HEK293 (cell line): ENCODE measurements at regions not wholly inside any gene's neighbourhood (a gene's known extent, or its start where the extent isn't known, plus 50 kb on each side); places are given as distances from the start of the nearest gene placed in this dataset.
"Not testable (repeated sequence)": the region's sequence is repeated elsewhere in the genome, so short reads cannot be mapped to it uniquely, and the experiment has no call there.

Experiments
- CTCF ChIA-PET: fragments of 350-600 bp; formaldehyde crosslinking; extraction: SDS; loops from one replicate; lab custom pipeline; 2021; ENCODE audit warnings: antibody characterized with exemption; lab: Yijun Ruan, JAX
- POLR2A ChIA-PET: fragments of 300-600 bp; formaldehyde crosslinking; extraction: SDS; loops from one replicate; lab custom pipeline; 2020; ENCODE audit warnings: antibody characterized with exemption, inconsistent platforms; lab: Yijun Ruan, JAX
- H3K27ac ChIP-seq: fragments of 200-500 bp; sonication (Bioruptor generic); 2 replicates; pipeline ENCODE4 v1.5.1; 2014; ENCODE audit warnings: low read depth, low read length, control low read depth, inconsistent platforms; ENCODE audit errors: extremely low read depth
- H3K36me3 ChIP-seq, 2 experiments: fragments of 200-500 bp in 1 of 2; sonication (Bioruptor generic) in 1 of 2; 1 replicate in 1 of 2; 2 replicates in 1 of 2; pipeline ENCODE4 v1.5.1; 2014 to 2017; ENCODE audit warnings: inconsistent platforms in 2 of 2, low read length in 2 of 2; ENCODE audit not compliant: control insufficient read depth in 2 of 2, insufficient read depth in 1 of 2
- H3K4me1 ChIP-seq: fragments of 200-500 bp; sonication (Bioruptor generic); 2 replicates; pipeline ENCODE4 v1.5.1; 2014; ENCODE audit warnings: mild to moderate bottlenecking, low read length, inconsistent platforms; ENCODE audit not compliant: control insufficient read depth, insufficient read depth
- H3K4me3 ChIP-seq: 2 replicates; pipeline ENCODE4 v1.5.1; 2011; ENCODE audit warnings: low read depth, mild to moderate bottlenecking, control low read depth, low read length, moderate library complexity
- H3K9me3 ChIP-seq: fragments of 200-500 bp; sonication (Bioruptor generic); 2 replicates; pipeline ENCODE4 v1.5.1; 2014; ENCODE audit warnings: low read depth, low read length, inconsistent platforms; ENCODE audit not compliant: control insufficient read depth, insufficient read depth
- EGR2 ChIP-seq: fragments of 450-650 bp; formaldehyde crosslinking; IDR thresholded peaks from 2 replicates; pipeline ENCODE4 v1.5.1; 2016; ENCODE audit warnings: low read depth, missing biosample characterization, missing genetic modification characterization
- GLIS1 ChIP-seq: fragments of 450-650 bp; formaldehyde crosslinking; IDR thresholded peaks from 2 replicates; pipeline ENCODE4 v1.5.1; 2016; ENCODE audit warnings: missing biosample characterization, missing genetic modification characterization
- ZFHX2 ChIP-seq: fragments of 450-650 bp; formaldehyde crosslinking; conservative IDR thresholded peaks from 2 replicates; pipeline ENCODE4 v1.5.1; 2016; ENCODE audit warnings: missing biosample characterization, missing genetic modification characterization

DNA sequence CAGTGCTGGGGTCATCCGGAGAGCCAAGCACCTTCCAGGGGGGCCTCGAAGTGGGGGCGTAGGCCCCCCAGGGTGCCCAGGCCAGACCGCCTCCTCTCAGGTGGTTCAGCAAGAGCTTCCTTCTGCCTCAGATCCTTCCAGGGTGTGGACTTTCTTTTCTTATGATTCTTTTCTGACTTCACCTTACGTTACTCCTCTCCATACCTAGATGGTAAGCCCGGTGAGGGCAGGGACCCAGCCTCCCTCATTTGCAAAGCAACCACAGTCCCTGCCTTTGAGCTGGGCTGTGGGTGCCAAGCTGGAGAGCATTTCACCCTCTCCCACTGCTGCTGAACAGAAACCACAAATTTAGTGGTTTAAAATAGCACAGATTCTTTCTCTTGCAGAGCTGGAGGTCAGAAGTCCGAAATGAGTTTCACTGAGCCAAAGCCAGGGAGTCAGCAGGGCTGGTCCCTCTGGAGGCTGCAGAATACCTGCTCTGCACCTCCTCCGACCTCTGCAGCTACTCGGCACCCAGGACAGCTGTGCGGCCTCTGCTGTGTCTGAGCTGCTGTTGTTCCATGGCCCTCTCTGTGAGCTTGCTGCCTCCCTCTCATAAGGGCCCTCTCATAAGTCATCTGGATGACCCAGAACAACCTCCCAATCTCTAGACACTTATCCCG is 323.0 kb downstream of the CACNA1B start:
- H3K27ac ChIP-seq, H3K9me3 ChIP-seq, H3K36me3 ChIP-seq, POLR2A ChIA-PET, CTCF ChIA-PET, H3K4me1 ChIP-seq, H3K4me3 ChIP-seq: not testable (repeated sequence)
- 0 out of 2 replicates have a peak, but pooled peaks have one; percentile 7 for TF ChIP-seq GLIS1

GRCh38 chr9:138201167-138201889 is 323.7 kb downstream of the CACNA1B start:
- H3K36me3 ChIP-seq, CTCF ChIA-PET, H3K4me1 ChIP-seq, H3K27ac ChIP-seq, POLR2A ChIA-PET, H3K4me3 ChIP-seq, H3K9me3 ChIP-seq: not testable (repeated sequence)

- H3K36me3 ChIP-seq, POLR2A ChIA-PET, H3K9me3 ChIP-seq, H3K27ac ChIP-seq, H3K4me1 ChIP-seq, H3K4me3 ChIP-seq, CTCF ChIA-PET: not testable (repeated sequence)
Measured at GRCh38 chr9:138202043-138202442, 324.5 kb downstream of the CACNA1B start.

GRCh38 chr9:138203304-138203703 is 325.7 kb downstream of the CACNA1B start:
- not testable (repeated sequence) for H3K4me1 ChIP-seq
- TF ChIP-seq EGR2 (tag by site-specific recombination): peak; percentile 62; the same call in 1 of the 2 replicates
- peak; percentile 42 for TF ChIP-seq ZFHX2 (tag by site-specific recombination)
- TF ChIP-seq, all 188 proteins: peak for 2; not testable (repeated sequence) for 186
- H3K27ac ChIP-seq, H3K4me3 ChIP-seq, CTCF ChIA-PET, H3K9me3 ChIP-seq, H3K36me3 ChIP-seq, POLR2A ChIA-PET: not testable (repeated sequence)

- CTCF ChIA-PET, POLR2A ChIA-PET, H3K27ac ChIP-seq, H3K4me3 ChIP-seq, H3K4me1 ChIP-seq, H3K9me3 ChIP-seq, H3K36me3 ChIP-seq: not testable (repeated sequence)
Measured at GRCh38 chr9:138203872-138204271, 326.3 kb downstream of the CACNA1B start.

- POLR2A ChIA-PET, CTCF ChIA-PET, H3K9me3 ChIP-seq, H3K36me3 ChIP-seq, H3K4me3 ChIP-seq, H3K4me1 ChIP-seq, H3K27ac ChIP-seq: not testable (repeated sequence)
Measured at GRCh38 chr9:138206108-138206507, 328.5 kb downstream of the CACNA1B start.

- H3K4me3 ChIP-seq, H3K36me3 ChIP-seq, H3K4me1 ChIP-seq, CTCF ChIA-PET, POLR2A ChIA-PET, H3K27ac ChIP-seq, H3K9me3 ChIP-seq: not testable (repeated sequence)
- TF ChIP-seq GLIS1: peak; percentile 49; the same call in 1 of the 2 replicates
Measured at GRCh38 chr9:138207300-138208179, 330.0 kb downstream of the CACNA1B start.

DNA sequence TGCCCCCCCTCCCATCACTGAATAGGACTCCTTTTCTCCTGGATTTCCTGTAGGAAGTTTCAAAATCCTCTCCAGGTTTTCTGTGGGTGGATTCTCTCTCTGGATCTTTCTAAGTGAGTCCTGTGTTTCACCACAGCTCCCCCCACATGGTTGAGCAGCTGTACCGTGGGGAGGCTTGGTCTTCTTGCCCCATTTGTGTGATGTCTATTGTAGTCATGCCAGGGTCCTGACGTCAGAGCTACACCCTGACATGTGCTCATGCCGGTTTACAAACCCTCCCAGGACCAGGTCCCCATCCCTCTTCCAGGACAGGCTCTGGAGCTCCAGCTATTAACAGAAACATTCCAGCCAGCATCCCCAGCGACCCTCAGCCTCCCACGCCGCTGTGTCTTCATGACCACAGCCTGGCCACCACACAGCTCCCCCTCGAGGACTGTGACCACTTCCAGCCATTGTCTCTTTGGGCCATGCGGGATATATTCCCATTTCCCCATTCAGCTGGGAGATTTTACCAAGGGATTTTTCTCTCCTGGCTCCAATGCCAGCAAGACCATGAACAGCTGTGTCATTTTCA is 331.6 kb downstream of the CACNA1B start:
- H3K36me3 ChIP-seq, H3K4me1 ChIP-seq, CTCF ChIA-PET, H3K27ac ChIP-seq, H3K9me3 ChIP-seq, H3K4me3 ChIP-seq, POLR2A ChIA-PET: not testable (repeated sequence)

DNA sequence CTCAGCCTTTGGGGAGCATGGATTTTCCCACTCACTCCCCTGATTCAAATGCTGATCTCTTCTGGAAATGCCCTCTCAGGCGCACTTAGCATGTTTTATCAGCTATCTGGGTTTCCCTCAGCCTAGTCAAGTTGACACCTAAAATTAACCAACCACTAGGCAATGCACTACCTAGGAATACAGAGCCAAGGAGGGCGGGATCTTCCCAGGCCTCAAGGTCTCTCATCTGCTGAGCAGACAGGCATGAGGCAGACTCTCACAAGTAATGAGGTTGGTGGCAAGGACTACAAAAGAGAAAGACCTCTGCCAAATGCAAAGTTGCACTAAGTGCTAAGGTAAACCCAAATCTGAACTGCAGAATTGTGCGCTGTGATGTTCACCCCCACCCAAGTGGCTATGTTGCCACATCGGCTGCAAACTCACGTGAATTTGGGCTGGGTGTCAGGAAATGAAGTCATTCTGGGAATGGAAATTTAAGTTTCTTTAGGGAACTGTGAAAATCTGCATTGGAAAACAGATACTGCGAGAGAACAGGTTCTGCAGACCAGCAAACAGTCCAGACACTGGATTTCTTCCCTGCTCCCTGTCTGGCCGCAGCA is 332.9 kb downstream of the CACNA1B start:
- CTCF ChIA-PET, H3K9me3 ChIP-seq, H3K4me3 ChIP-seq, H3K4me1 ChIP-seq, POLR2A ChIA-PET, H3K36me3 ChIP-seq, H3K27ac ChIP-seq: not testable (repeated sequence)
